GM19455 (cell line): ENCODE measurements at regions not wholly inside any gene's neighbourhood (a gene's known extent, or its start where the extent isn't known, plus 50 kb on each side); places are given as distances from the start of the nearest gene placed in this dataset.

Experiments used
- ATAC-seq: cut with Tn5 transposase; IDR thresholded peaks from one replicate; pipeline ENCODE4 v1.9.1; 2021; ENCODE audit not compliant: unreplicated experiment

- no peak for ATAC-seq
These were observed 50.8 kb upstream of the POU3F1 start for GRCh38 chr1:38097284-38097898.
